B cell (primary cell): ENCODE measurements at regions not wholly inside any gene's neighbourhood (a gene's known extent, or its start where the extent isn't known, plus 50 kb on each side); places are given as distances from the start of the nearest gene placed in this dataset.

ENCODE experiments used
- ATAC-seq: fragments of 200-7000 bp; cut with Tn5 transposase; one replicate; pipeline ENCODE4 v1.10.0; 2021; ENCODE audit warnings: low read depth, mild to moderate bottlenecking, moderate number of reproducible peaks, moderate library complexity
- CTCF ChIA-PET: fragments of 350-600 bp; sonication (Branson Sonifier 250); formaldehyde crosslinking; loops from one replicate; lab custom pipeline; 2021; ENCODE audit warnings: antibody characterized with exemption, inconsistent platforms; lab: Charles Lee
- POLR2A ChIA-PET: fragments of 350-600 bp; sonication (Branson Sonifier 250); formaldehyde crosslinking; loops from one replicate; lab custom pipeline; 2021; ENCODE audit warnings: antibody characterized with exemption; lab: Charles Lee
- DNase-seq: peaks from one replicate; pipeline ENCODE4 v3.0.0; 2013
- H2AFZ ChIP-seq: 2 replicates; pipeline ENCODE4 v1.6.1; 2012; ENCODE audit warnings: mild to moderate bottlenecking, low read depth, low read length; ENCODE audit not compliant: insufficient read depth, poor library complexity, severe bottlenecking
- H3K27ac ChIP-seq, 2 donors: 1 replicate in 1 of 2; 2 replicates in 1 of 2; pipeline ENCODE4 v1.5.1; 2012 to 2013; ENCODE audit warnings: low read length in 2 of 2, mild to moderate bottlenecking in 2 of 2, moderate library complexity in 1 of 2
- H3K27me3 ChIP-seq, 4 experiments: fragments of 200-600 bp in 1 of 4; sonication (generic) in 1 of 4; replicated peaks in 1 of 4; 1 replicate in 2 of 4; 2 replicates in 2 of 4; pipeline versions ENCODE4 v1.6.1 to v1.7.0; 2013 to 2016; ENCODE audit warnings: low read length in 3 of 4, mild to moderate bottlenecking in 2 of 4, mixed read lengths in 1 of 4, moderate library complexity in 1 of 4; ENCODE audit not compliant: insufficient read depth in 4 of 4, control insufficient read depth in 3 of 4; ENCODE audit errors: control extremely low read depth in 1 of 4
- H3K36me3 ChIP-seq, 2 experiments: replicated peaks in 1 of 2; 1 replicate in 1 of 2; 2 replicates in 1 of 2; pipeline versions ENCODE4 v1.6.1 to v1.7.1; 2013; ENCODE audit warnings: low read length in 1 of 2; ENCODE audit not compliant: insufficient read depth in 2 of 2, control insufficient read depth in 1 of 2; ENCODE audit errors: control extremely low read depth in 1 of 2, extremely low read depth in 1 of 2
- H3K4me1 ChIP-seq, 2 donors: fragments of 200-600 bp in 1 of 2; sonication (generic) in 1 of 2; 1 replicate in 1 of 2; 2 replicates in 1 of 2; pipeline versions ENCODE4 v1.5.1 to v1.6.1; 2013 to 2017; ENCODE audit warnings: low read length in 2 of 2; ENCODE audit not compliant: control insufficient read depth in 2 of 2, insufficient read depth in 2 of 2
- H3K4me2 ChIP-seq: replicated peaks from 2 replicates; pipeline ENCODE3; 2012; ENCODE audit warnings: mild to moderate bottlenecking, low read depth, low read length; ENCODE audit not compliant: poor library complexity, severe bottlenecking
- H3K4me3 ChIP-seq, 5 experiments: fragments of 200-600 bp in 1 of 5; sonication (generic) in 1 of 5; 1 replicate in 3 of 5; 2 replicates in 2 of 5; pipeline versions ENCODE4 v1.5.1 to v1.7.0; 2011 to 2016; ENCODE audit warnings: low read length in 4 of 5, mild to moderate bottlenecking in 4 of 5, low read depth in 2 of 5, control low read depth in 1 of 5, moderate library complexity in 1 of 5; ENCODE audit not compliant: insufficient read depth in 1 of 5; ENCODE audit errors: control extremely low read depth in 1 of 5, extremely low read depth in 1 of 5
- H3K79me2 ChIP-seq: fragments of 200-600 bp; sonication (generic); one replicate; pipeline ENCODE4 v1.6.0; 2016; ENCODE audit warnings: low read length; ENCODE audit not compliant: control insufficient read depth, insufficient read depth
- H3K9ac ChIP-seq: fragments of 200-600 bp; sonication (generic); 2 replicates; pipeline ENCODE4 v1.6.1; 2017; ENCODE audit warnings: mild to moderate bottlenecking, low read length, moderate library complexity
- H3K9me3 ChIP-seq, 3 donors: one replicate each; pipeline versions ENCODE4 v1.6.1 to v1.7.1; 2013; ENCODE audit warnings: low read length in 2 of 3; ENCODE audit not compliant: control insufficient read depth in 2 of 3, insufficient read depth in 1 of 3; ENCODE audit errors: control extremely low read depth in 1 of 3
- H4K20me1 ChIP-seq: 2 replicates; pipeline ENCODE4 v1.6.0; 2012; ENCODE audit warnings: mild to moderate bottlenecking, low read length; ENCODE audit not compliant: insufficient read depth, control insufficient read depth, poor library complexity, severe bottlenecking
- H3K27ac Mint-ChIP-seq: one replicate; pipeline ENCODE4 v1.8.0; 2021; ENCODE audit warnings: mixed read lengths
- H3K27me3 Mint-ChIP-seq: one replicate; pipeline ENCODE4 v1.8.0; 2021; ENCODE audit warnings: mixed read lengths
- H3K4me1 Mint-ChIP-seq: one replicate; pipeline ENCODE4 v1.8.0; 2021; ENCODE audit warnings: mixed read lengths
- H3K4me3 Mint-ChIP-seq: one replicate; pipeline ENCODE4 v1.8.0; 2021; ENCODE audit warnings: mixed read lengths
- H3K9me3 Mint-ChIP-seq: one replicate; pipeline ENCODE4 v1.8.0; 2022; ENCODE audit warnings: mixed read lengths; ENCODE audit not compliant: insufficient read depth
- CTCF ChIP-seq: fragments of 200-600 bp; IDR thresholded peaks from one replicate; pipeline ENCODE4 v1.8.0; 2022; ENCODE audit warnings: antibody characterized with exemption, mild to moderate bottlenecking
- EZH2 ChIP-seq: IDR thresholded peaks from 2 replicates; pipeline ENCODE4 v1.6.1; 2012; ENCODE audit warnings: borderline replicate concordance, low read depth, mild to moderate bottlenecking, moderate library complexity, low read length; ENCODE audit not compliant: insufficient read depth, poor library complexity, severe bottlenecking
- WGBS: methylation state at CpG from one replicate; pipeline ENCODE4 v1.1.5; 2013; ENCODE audit warnings: missing lambda C conversion rate; ENCODE audit not compliant: insufficient coverage; 5-methylcytosine and 5-hydroxymethylcytosine counted together
- intact Hi-C: fragments of 100-400 bp; cut with micrococcal nuclease; formaldehyde crosslinking; loops from one replicate; pipeline ENCODE4 v1.10.0; 2022

DNA sequence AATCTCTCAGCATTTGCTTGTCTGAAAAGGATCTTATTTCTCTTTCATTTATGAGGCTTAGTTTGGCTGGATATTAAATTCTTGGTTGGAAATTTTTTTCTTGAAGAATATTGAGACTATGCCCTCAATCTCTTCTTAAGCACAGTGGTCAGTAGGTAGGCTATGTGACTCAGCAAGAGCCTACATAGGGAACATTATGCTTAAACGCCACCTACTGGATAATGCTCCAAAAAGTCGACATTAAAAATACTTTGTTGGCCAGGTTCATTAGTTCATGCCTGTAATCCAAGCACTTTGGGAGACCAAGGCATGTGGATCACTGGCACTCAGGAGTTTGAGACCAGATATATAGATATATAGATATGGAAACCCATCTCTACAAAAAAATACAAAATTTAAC is 678.0 kb upstream of the USP24 start:
- Histone ChIP-seq H3K4me3 (no peak overlapping the region), H2AFZ (no peak overlapping the region), H3K9me3 (peaks cover 1 to 7% (median 3%) of the 10 kb centered on the region in 3 donors), H3K79me2 (no peaks in the 10 kb centered on the region), H3K27ac (no peak overlapping the region), H3K4me1 (no peaks in the 10 kb centered on the region), H3K27me3 (no peaks in the 10 kb centered on the region), H4K20me1 (no peaks in the 10 kb centered on the region), H3K9ac (no peak overlapping the region), H3K4me2 (no peak overlapping the region), H3K36me3 (no peaks in the 10 kb centered on the region)
- Mint-ChIP-seq H3K27me3 (peaks cover 18% of the 10 kb centered on the region), H3K4me3 (no peak overlapping the region), H3K9me3 (peaks cover 13% of the 10 kb centered on the region), H3K27ac (no peak overlapping the region), H3K4me1 (no peaks in the 10 kb centered on the region)
- POLR2A ChIA-PET: no interaction called here
- ATAC-seq: no peak
- CTCF ChIA-PET: no interaction called here
- TF ChIP-seq CTCF (no peak), EZH2 (no peak)
- 25% methylated on average over 2 of the region's 2 CpGs for WGBS
- no peak for DNase-seq
- intact Hi-C loops: no loop called here

DNA sequence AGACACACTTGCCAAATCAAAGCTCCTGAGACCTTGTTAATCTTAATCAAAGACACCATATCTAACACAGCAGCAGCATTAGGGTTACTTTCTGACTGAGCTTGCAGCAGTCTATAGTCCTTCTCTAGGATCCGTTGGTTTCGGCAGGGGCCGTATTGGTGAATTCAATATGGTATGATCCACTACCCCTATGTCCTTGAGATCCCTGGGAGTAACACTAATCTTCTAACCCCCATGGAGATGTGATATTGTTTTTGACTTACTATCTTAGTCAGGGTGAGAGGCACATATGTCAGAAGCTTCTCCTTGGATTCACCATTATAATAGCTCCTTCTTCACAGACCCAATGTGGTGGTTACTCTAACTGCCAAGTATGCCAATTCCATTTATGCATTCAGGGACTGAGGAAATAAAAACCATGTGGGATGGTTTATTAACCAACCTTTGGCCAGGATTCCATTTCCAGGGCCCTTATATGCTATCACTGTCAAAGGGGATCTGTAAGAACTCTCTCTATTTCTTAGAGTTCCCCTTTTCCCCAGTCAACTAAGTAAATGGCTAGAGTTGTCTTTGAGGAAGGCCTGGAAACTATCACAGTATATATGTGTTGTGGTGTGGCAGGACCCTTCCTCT is 673.6 kb upstream of the USP24 start:
- TF ChIP-seq CTCF: no peak
- no peak for TF ChIP-seq EZH2
- Histone ChIP-seq H3K9ac (no peak overlapping the region), H3K4me3 (no peak overlapping the region), H3K36me3 (no peaks in the 10 kb centered on the region), H3K9me3 (peaks cover 0 to 7% (median 3%) of the 10 kb centered on the region in 3 donors), H2AFZ (no peak overlapping the region), H3K27ac (no peak overlapping the region), H4K20me1 (no peaks in the 10 kb centered on the region), H3K79me2 (no peaks in the 10 kb centered on the region), H3K27me3 (no peaks in the 10 kb centered on the region), H3K4me1 (no peaks in the 10 kb centered on the region), H3K4me2 (no peak overlapping the region)
- no peaks in the 10 kb centered on the region for H3K4me1 Mint-ChIP-seq
- no CpG with 5 or more reads among the region's 3 CpGs for WGBS
- intact Hi-C loops: no loop called here
- H3K9me3 Mint-ChIP-seq: peaks cover 7% of the 10 kb centered on the region
- ChIA-PET CTCF (no interaction called here), POLR2A (no interaction called here)
- no peak overlapping the region for H3K4me3 Mint-ChIP-seq
- ATAC-seq (no peak), DNase-seq (no peak)
- peaks cover 22% of the 10 kb centered on the region for H3K27me3 Mint-ChIP-seq
- no peak overlapping the region for H3K27ac Mint-ChIP-seq
